ENCODE measurements at regions not wholly inside any gene's neighbourhood (a gene's known extent, or its start where the extent isn't known, plus 50 kb on each side); places are given as distances from the start of the nearest gene placed in this dataset.
A peak's percentile ranks its signal among the peaks of the same experiment; 100 is the strongest.
"Not testable (repeated sequence)": the region's sequence is repeated elsewhere in the genome, so short reads cannot be mapped to it uniquely, and the experiment has no call there.

DNA sequence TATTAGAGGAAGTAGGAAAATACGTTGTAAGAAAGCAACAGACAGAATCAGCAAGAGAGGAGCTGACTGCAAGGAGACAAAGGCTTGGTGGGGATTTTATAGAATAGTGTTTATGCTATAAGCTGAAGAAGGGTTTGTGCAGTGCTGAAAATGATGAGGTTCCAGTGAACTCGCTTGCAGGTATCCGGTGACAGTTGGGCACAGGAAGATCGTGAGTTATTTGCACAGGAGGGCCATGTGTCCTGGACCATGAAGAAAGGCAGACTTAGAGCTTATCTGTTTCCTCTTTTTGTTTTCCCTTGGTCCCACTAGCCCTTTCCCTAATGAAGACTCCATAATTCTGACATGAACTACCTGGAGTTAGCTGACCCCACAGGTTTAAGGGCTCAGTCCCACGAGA lies 61.4 kb downstream of the NXNL2 start:
- no peak for DNase-seq

- no peak for DNase-seq
Measured at GRCh38 chr9:88604836-88605511, 70.0 kb downstream of the NXNL2 start.

DNA sequence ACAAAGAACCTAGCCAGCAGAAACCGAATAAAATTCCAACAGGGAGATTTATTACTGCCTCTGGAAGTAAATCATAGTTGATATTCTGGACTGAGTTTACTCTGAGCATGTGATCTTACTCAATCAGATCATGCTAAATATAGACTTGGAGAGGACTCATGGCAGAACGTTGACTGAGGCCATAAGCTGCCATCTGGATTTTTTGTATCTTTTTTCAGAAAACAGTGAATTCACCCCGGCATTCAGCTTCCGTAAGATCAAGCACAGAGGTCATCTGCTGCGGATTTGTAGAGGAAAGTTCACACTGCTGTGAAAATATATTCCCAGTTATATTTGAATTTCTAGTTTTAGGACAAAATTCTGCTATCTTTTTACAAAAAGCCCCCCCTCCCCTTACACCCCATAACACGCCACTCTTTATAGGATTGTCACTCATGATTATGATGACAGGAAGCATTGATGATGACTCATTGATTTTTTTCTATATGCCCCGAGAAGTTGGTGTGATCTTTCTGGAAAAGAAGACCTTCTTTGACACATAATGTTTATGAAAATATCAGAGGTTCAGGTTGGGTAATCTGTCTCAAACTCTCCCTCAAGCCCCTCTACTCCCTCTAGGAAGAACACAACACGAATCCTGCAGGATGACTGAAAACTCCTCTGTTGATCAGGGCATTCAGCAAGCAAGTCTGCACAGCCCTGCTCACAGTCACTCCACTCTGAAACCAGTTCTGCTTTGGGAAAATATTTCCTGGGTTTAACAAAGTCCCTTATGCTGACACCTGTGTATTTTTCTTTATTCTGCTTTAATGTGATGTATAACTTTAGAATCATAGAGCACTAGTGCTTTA lies 70.8 kb downstream of the NXNL2 start:
- DNase-seq: no peak

- DNase-seq: no peak
Measured at GRCh38 chr9:88614359-88614758, 79.4 kb downstream of the NXNL2 start.

- no peak for DNase-seq
Measured at GRCh38 chr9:88623698-88624097, 88.7 kb downstream of the NXNL2 start.

- no peak for DNase-seq
Measured at GRCh38 chr9:88628114-88628513, 93.1 kb downstream of the NXNL2 start.

DNA sequence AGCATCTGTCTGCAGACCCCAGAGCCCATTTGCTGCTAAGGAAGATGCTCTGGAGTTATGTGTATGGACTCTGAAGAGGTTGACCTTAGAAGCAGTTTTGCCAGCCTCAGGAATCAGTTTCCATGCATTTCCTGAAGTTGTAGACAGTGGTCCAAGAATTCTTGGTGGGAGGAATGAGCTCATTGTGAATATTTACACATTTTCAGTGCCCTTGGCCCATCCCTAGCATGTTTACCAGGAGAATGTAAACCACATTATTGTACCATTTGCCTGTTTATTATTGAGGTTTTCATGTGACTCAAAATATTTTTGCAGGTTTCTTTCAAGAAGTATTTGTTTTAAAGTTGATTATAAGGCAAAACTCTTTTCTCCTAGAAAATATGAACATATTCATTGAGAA lies 93.8 kb downstream of the NXNL2 start:
- DNase-seq: no peak

- DNase-seq: not testable (repeated sequence)
Measured at GRCh38 chr9:88630574-88630973, 95.6 kb downstream of the NXNL2 start.

- DNase-seq: no peak
Measured at GRCh38 chr9:88635151-88635550, 100.2 kb downstream of the NXNL2 start.

GRCh38 chr9:88641456-88642240 lies 106.7 kb downstream of the NXNL2 start:
- DNase-seq: no peak

DNA sequence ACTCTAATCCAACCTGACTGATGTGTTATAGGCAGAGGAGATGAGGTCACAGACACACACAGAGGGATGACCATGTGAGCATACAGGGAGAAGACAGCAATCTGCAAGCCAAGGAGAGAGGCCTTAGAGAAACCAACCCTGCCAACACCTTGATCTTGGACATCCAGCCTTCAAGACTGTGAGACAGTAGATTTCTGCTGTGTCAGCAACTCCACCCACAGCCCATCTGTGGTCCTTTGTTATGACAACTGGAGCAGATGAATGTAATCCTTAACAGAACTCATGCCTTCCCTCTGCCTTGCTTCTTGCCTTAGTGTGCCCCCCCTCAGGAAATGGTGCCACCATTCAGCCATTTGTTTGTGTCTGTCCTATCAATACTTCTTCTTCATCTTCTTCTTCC lies 107.4 kb downstream of the NXNL2 start:
- no peak for DNase-seq

- no peak for DNase-seq
Measured at GRCh38 chr9:88643931-88644330, 109.0 kb downstream of the NXNL2 start.

DNA sequence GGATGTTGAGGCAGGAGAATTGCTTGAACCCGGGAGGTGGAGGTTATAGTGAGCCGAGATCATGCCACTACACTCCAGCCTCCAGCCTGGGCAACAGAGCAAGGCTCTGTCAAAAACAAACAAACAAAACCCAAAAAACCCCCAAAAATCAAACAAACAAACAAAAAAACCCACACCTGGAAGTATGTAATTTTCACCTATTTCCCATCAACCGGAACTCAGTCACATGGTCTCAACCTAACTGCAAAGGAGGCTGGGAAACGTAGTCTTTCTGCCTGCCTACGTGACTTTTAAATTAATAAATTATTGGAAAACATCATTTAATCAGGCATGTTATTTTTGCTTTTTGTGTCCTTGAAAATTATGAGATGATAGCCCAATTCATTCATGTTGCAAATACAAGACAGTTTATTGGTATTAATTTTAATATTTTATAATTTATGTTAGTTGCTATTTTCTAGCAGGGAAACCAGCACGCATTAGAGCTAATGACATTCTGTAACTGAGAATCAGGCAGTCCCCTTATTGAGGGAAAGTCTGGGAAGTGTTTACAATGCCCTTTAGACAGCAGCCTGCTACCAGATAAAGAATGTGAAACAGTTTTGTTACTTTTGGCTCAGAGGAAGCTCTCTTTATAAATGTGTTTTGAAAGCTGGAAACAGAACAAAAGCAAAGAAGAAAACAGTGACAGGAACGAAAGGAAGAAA lies 110.3 kb downstream of the NXNL2 start:
- no peak for DNase-seq

DNA sequence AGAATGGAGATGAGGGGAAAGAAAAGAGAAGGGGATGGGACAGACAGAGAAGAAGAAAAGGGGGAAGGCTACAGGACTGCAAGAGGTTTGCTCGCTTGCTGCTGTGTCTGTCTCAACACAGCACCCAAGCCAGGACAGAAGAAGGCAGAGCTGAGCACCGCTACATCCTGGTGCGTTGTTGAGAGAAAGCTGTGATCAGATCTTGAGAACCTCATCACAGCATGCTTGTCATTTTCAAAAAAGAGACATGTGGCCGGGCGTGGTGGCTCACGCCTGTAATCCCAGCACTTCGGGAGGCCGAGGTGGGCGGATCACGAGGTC lies 110.9 kb downstream of the NXNL2 start:
- DNase-seq: no peak

- no peak for DNase-seq
Measured at GRCh38 chr9:88646539-88647300, 111.7 kb downstream of the NXNL2 start.

DNA sequence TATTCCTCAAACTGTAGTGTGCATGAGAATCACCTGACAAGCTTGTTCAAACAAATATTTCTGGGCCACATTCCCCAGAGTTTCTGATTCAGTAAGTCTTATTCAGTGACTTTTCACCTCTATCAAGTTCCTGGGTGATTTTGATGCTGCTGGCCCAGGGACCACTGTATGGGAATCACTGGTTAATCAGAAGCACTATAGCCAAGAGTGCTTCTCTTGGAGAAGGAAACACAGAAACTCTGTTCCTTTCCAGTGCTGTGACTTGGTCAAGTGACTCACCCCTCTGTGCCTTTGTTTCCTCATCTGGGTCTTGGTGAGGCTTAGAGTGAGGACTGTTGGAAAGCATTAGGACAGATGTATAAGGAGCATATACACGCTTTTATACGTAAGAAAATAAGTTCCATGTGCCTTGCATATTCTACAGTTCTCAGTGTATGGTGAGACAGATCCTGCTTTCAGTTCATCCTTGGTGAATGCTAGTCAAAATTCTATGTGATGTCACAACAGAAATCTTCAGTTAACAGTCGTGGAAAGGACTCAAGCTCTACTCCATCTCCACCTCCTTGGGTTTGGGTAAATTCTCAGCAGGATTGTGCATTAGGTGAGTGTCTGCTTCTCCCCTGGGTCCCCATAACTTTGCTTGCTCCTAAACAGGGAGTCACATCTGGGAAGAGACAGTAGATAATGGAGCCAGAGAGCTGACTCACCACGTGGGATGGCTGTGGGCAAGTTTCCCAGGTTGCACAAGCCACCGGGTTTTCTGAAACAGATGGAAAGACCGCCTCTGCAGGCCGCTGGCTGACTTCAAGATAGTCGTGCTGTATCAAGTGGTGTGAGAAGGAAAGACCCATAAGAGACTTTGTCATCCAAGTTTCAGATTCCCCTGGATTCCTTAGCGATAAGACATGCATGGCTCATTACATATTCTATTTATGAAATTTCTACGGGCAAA lies 117.0 kb downstream of the NXNL2 start:
- peak; percentile 68 for DNase-seq

GRCh38 chr9:88652876-88653275 lies 117.9 kb downstream of the NXNL2 start:
- no peak for DNase-seq

DNA sequence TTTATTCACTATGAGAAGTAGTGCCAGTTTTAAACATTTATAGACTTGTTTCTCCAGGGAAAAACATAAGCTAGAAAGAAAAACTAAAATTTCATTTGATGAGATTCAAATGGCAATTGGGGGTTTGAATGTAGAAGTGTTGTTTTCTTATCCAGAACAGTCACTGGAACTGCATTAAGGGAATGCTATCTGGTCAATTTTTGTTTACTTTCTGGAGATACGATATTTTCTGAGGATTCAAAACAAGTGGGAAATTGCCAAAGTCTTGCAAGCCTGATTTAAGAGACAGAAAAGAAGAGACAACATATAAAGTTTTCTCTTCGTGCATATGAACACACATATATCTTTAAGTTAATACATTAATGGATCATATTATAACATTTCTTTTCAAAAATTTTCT lies 118.4 kb downstream of the NXNL2 start:
- no peak for DNase-seq

GRCh38 chr9:88653911-88654310 lies 118.9 kb downstream of the NXNL2 start:
- peak; percentile 3 for DNase-seq

GRCh38 chr9:88657893-88658292 lies 122.9 kb downstream of the NXNL2 start:
- DNase-seq: no peak

DNA sequence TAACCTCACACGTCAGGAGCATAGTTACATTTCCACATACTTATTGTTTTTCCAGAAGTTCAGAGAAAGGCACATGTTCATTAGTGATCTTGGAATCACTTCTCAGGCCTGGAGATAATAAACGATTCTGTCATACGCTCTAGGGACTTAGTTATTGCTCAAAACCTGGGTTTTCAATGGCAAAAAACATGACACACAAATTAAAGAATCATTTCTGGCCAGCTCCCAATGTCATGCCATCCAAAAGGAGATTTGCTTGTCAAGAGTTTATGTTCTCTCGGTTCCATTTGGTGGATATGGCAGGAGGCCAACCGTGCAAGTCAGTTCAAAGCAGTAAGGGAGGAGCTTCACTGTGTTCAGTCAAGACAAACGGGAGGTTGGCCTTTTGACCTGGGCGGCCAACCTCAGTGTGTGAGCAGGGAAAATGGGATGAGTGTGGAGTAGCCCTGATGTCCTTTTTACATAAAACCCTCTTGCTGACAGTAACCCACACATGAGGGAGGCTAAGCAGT lies 123.4 kb downstream of the NXNL2 start:
- no peak for DNase-seq
